ENCODE measurements at regions not wholly inside any gene's neighbourhood (a gene's known extent, or its start where the extent isn't known, plus 50 kb on each side); places are given as distances from the start of the nearest gene placed in this dataset.

- TF ChIP-seq CTCF (IDR thresholded peaks at IDR 0.05; ENCODE audit: low read depth, low read length) (no peak), EZH2phosphoT487 (IDR thresholded peaks at IDR 0.05; ENCODE audit: low read depth) (no peak)
These were observed 130.8 kb upstream of the ATP2B1 start for GRCh38 chr12:89839444-89839843.
